ENCODE measurements at regions not wholly inside any gene's neighbourhood (a gene's known extent, or its start where the extent isn't known, plus 50 kb on each side); places are given as distances from the start of the nearest gene placed in this dataset.

- H3K27ac Mint-ChIP-seq, result no peak overlapping the region
- no peaks in the 10 kb centered on the region for H3K27me3 Mint-ChIP-seq (ENCODE audit: low read depth)
- peaks cover 34% of the 10 kb centered on the region for H3K36me3 Mint-ChIP-seq (ENCODE audit: low read depth)
- no peaks in the 10 kb centered on the region for H3K4me1 Mint-ChIP-seq (ENCODE audit: low read depth)
- DNase-seq, result no peak
- intact Hi-C loops (cut with micrococcal nuclease), result no loop called here
- H3K9me3 Mint-ChIP-seq, result peaks cover 9% of the 10 kb centered on the region
- no peak overlapping the region for H3K4me3 Mint-ChIP-seq
- CTCF ChIA-PET, result no interaction called here
Observed at GRCh38 chr5:116389601-116390000, 185.0 kb downstream of the SEMA6A start.

- H3K4me1 Mint-ChIP-seq (ENCODE audit: low read depth), result no peaks in the 10 kb centered on the region
- no peaks in the 10 kb centered on the region for H3K27me3 Mint-ChIP-seq (ENCODE audit: low read depth)
- H3K36me3 Mint-ChIP-seq (ENCODE audit: low read depth), result peaks cover 32% of the 10 kb centered on the region
- CTCF ChIA-PET, result no interaction called here
- intact Hi-C loops (cut with micrococcal nuclease), result no loop called here
- peaks cover 9% of the 10 kb centered on the region for H3K9me3 Mint-ChIP-seq
- H3K4me3 Mint-ChIP-seq, result no peak overlapping the region
- no peak overlapping the region for H3K27ac Mint-ChIP-seq
- no peak for DNase-seq
Observed at GRCh38 chr5:116388564-116389258, 185.9 kb downstream of the SEMA6A start.

GRCh38 chr5:116387738-116388137 lies 186.9 kb downstream of the SEMA6A start:
- Mint-ChIP-seq H3K36me3 (ENCODE audit: low read depth) (peaks cover 39% of the 10 kb centered on the region), H3K4me3 (no peak overlapping the region), H3K27me3 (ENCODE audit: low read depth) (no peaks in the 10 kb centered on the region), H3K27ac (no peak overlapping the region), H3K4me1 (ENCODE audit: low read depth) (no peaks in the 10 kb centered on the region), H3K9me3 (peaks cover 9% of the 10 kb centered on the region)
- no peak for DNase-seq
- intact Hi-C loops (cut with micrococcal nuclease), result no loop called here
- CTCF ChIA-PET, result no interaction called here

- Mint-ChIP-seq H3K27me3 (ENCODE audit: low read depth) (no peaks in the 10 kb centered on the region), H3K36me3 (ENCODE audit: low read depth) (peaks cover 45% of the 10 kb centered on the region), H3K9me3 (peaks cover 9% of the 10 kb centered on the region), H3K4me1 (ENCODE audit: low read depth) (no peaks in the 10 kb centered on the region), H3K4me3 (no peak overlapping the region), H3K27ac (no peak overlapping the region)
- intact Hi-C loops (cut with micrococcal nuclease), result no loop called here
- CTCF ChIA-PET, result no interaction called here
- DNase-seq, result no peak
Observed at GRCh38 chr5:116386633-116387032, 188.0 kb downstream of the SEMA6A start.

GRCh38 chr5:116382874-116383266 lies 191.8 kb downstream of the SEMA6A start:
- peaks cover 36% of the 10 kb centered on the region for H3K36me3 Mint-ChIP-seq (ENCODE audit: low read depth)
- no peak overlapping the region for H3K4me3 Mint-ChIP-seq
- no peaks in the 10 kb centered on the region for H3K4me1 Mint-ChIP-seq (ENCODE audit: low read depth)
- no peaks in the 10 kb centered on the region for H3K27me3 Mint-ChIP-seq (ENCODE audit: low read depth)
- no peak for DNase-seq
- CTCF ChIA-PET, result no interaction called here
- intact Hi-C loops (cut with micrococcal nuclease), result no loop called here
- H3K9me3 Mint-ChIP-seq, result peaks cover 7% of the 10 kb centered on the region
- H3K27ac Mint-ChIP-seq, result no peak overlapping the region

- no peaks in the 10 kb centered on the region for H3K4me1 Mint-ChIP-seq (ENCODE audit: low read depth)
- no peaks in the 10 kb centered on the region for H3K27me3 Mint-ChIP-seq (ENCODE audit: low read depth)
- no peak overlapping the region for H3K27ac Mint-ChIP-seq
- intact Hi-C loops (cut with micrococcal nuclease), result no loop called here
- peaks cover 4% of the 10 kb centered on the region for H3K9me3 Mint-ChIP-seq
- DNase-seq, result no peak
- H3K4me3 Mint-ChIP-seq, result no peak overlapping the region
- CTCF ChIA-PET, result no interaction called here
- H3K36me3 Mint-ChIP-seq (ENCODE audit: low read depth), result peaks cover 36% of the 10 kb centered on the region
Observed at GRCh38 chr5:116382032-116382873, 192.4 kb downstream of the SEMA6A start.

GRCh38 chr5:116381201-116381600 lies 193.4 kb downstream of the SEMA6A start:
- Mint-ChIP-seq H3K9me3 (peaks cover 4% of the 10 kb centered on the region), H3K4me3 (no peak overlapping the region), H3K36me3 (ENCODE audit: low read depth) (peaks cover 34% of the 10 kb centered on the region), H3K27me3 (ENCODE audit: low read depth) (no peaks in the 10 kb centered on the region), H3K27ac (no peak overlapping the region), H3K4me1 (ENCODE audit: low read depth) (no peaks in the 10 kb centered on the region)
- intact Hi-C loops (cut with micrococcal nuclease), result no loop called here
- no peak for DNase-seq
- CTCF ChIA-PET, result interaction anchor here (0.7 kb wide), 1 partner anchor 423 kb away, joined by 3 read pairs; no protein-coding TSS in a partner anchor

- Mint-ChIP-seq H3K4me1 (ENCODE audit: low read depth) (no peaks in the 10 kb centered on the region), H3K27me3 (ENCODE audit: low read depth) (no peaks in the 10 kb centered on the region), H3K9me3 (no peaks in the 10 kb centered on the region), H3K4me3 (no peak overlapping the region), H3K36me3 (ENCODE audit: low read depth) (peaks cover 32% of the 10 kb centered on the region), H3K27ac (no peak overlapping the region)
- intact Hi-C loops (cut with micrococcal nuclease), result no loop called here
- no peak for DNase-seq
- CTCF ChIA-PET, result interaction anchor here (0.7 kb wide), 1 partner anchor 422 kb away, joined by 3 read pairs; no protein-coding TSS in a partner anchor
Observed at GRCh38 chr5:116380621-116381020, 194.0 kb downstream of the SEMA6A start.

GRCh38 chr5:116379306-116379705 lies 195.3 kb downstream of the SEMA6A start:
- no peak overlapping the region for H3K27ac Mint-ChIP-seq
- H3K36me3 Mint-ChIP-seq (ENCODE audit: low read depth), result peaks cover 32% of the 10 kb centered on the region
- H3K4me3 Mint-ChIP-seq, result no peak overlapping the region
- no peak for DNase-seq
- no peaks in the 10 kb centered on the region for H3K9me3 Mint-ChIP-seq
- H3K4me1 Mint-ChIP-seq (ENCODE audit: low read depth), result no peaks in the 10 kb centered on the region
- intact Hi-C loops (cut with micrococcal nuclease), result no loop called here
- no peaks in the 10 kb centered on the region for H3K27me3 Mint-ChIP-seq (ENCODE audit: low read depth)
- CTCF ChIA-PET, result no interaction called here

- Mint-ChIP-seq H3K27me3 (ENCODE audit: low read depth) (no peaks in the 10 kb centered on the region), H3K9me3 (no peaks in the 10 kb centered on the region), H3K4me3 (no peak overlapping the region), H3K4me1 (ENCODE audit: low read depth) (no peaks in the 10 kb centered on the region), H3K27ac (no peak overlapping the region), H3K36me3 (ENCODE audit: low read depth) (peaks cover 33% of the 10 kb centered on the region)
- intact Hi-C loops (cut with micrococcal nuclease), result no loop called here
- no peak for DNase-seq
- CTCF ChIA-PET, result no interaction called here
Observed at GRCh38 chr5:116378777-116379121, 195.9 kb downstream of the SEMA6A start.

GRCh38 chr5:116378007-116378776 lies 196.4 kb downstream of the SEMA6A start:
- no peak overlapping the region for H3K27ac Mint-ChIP-seq
- intact Hi-C loops (cut with micrococcal nuclease), result no loop called here
- H3K9me3 Mint-ChIP-seq, result no peaks in the 10 kb centered on the region
- H3K36me3 Mint-ChIP-seq (ENCODE audit: low read depth), result peaks cover 32% of the 10 kb centered on the region
- peaks cover 4% of the 10 kb centered on the region for H3K4me1 Mint-ChIP-seq (ENCODE audit: low read depth)
- H3K4me3 Mint-ChIP-seq, result no peak overlapping the region
- CTCF ChIA-PET, result no interaction called here
- H3K27me3 Mint-ChIP-seq (ENCODE audit: low read depth), result no peaks in the 10 kb centered on the region
- DNase-seq, result no peak

GRCh38 chr5:116377276-116378006 lies 197.2 kb downstream of the SEMA6A start:
- Mint-ChIP-seq H3K4me3 (no peak overlapping the region), H3K36me3 (ENCODE audit: low read depth) (peaks cover 28% of the 10 kb centered on the region), H3K27me3 (ENCODE audit: low read depth) (no peaks in the 10 kb centered on the region), H3K4me1 (ENCODE audit: low read depth) (peaks cover 6% of the 10 kb centered on the region), H3K27ac (no peak overlapping the region), H3K9me3 (no peaks in the 10 kb centered on the region)
- CTCF ChIA-PET, result no interaction called here
- intact Hi-C loops (cut with micrococcal nuclease), result no loop called here
- DNase-seq, result no peak
